ENCODE measurements at regions not wholly inside any gene's neighbourhood (a gene's known extent, or its start where the extent isn't known, plus 50 kb on each side); places are given as distances from the start of the nearest gene placed in this dataset.
"Not testable (repeated sequence)": the region's sequence is repeated elsewhere in the genome, so short reads cannot be mapped to it uniquely, and the experiment has no call there.

- no peak for DNase-seq (ENCODE audit: low read depth)
Measured at GRCh38 chr7:149633976-149634945, 136.7 kb upstream of the ZNF746 start.

DNA sequence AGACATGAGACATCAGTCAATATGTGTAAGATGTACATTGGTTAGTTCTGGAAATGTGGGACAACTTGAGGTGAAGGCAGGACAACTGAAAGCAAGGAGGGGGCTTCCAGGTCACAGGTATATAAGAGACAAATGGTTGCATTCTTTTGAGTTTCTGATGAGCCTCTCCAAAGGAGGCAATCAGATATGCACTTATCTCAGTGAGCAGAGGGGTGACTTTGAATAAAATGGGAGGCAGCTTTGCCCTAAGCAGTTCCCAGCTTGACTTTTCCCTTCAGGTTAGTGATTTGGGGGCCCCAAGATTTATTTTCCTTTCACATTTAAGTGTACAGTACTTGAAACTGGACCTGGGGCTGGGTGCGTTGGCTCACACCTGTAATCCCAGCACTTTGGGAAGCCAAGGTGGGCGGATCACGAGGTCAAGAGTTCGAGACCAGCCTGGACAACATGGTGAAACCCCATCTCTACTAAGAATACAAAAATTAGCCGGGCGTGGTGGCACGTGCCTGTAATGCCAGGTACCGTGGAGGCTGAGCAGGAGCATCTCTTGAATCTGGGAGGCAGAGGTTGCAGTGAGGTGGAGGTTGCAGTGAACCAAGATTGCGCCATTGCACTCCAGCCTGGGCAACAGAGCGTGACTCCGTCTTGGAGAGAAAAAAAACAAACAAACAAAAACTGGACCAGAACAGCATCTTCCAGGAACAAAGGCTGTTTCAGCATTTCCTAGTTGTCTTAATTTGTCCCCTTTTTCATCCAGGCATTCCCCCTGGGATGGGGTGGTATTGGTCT, 130.9 kb upstream of the ZNF746 start:
- DNase-seq (ENCODE audit: low read depth): not testable (repeated sequence)

DNA sequence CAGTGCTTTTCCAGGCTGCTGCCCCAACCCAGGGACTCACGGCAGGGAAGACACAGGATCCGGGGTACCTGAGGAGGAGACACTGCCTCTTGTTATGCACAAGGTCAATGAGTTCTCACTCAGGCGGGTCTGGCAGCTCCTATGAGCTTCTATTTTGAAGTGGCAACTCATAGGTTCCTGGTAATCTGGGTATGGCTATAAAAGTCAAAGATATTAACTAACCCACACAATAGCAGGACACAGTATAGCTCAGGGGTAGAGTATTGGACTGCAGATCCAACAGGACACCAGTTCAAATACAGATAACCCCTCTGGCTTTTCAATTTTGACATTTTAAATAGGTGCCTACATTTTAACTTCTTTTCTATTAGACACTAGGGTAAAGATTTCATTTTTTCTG, 130.3 kb upstream of the ZNF746 start:
- no peak for DNase-seq (ENCODE audit: low read depth)

DNA sequence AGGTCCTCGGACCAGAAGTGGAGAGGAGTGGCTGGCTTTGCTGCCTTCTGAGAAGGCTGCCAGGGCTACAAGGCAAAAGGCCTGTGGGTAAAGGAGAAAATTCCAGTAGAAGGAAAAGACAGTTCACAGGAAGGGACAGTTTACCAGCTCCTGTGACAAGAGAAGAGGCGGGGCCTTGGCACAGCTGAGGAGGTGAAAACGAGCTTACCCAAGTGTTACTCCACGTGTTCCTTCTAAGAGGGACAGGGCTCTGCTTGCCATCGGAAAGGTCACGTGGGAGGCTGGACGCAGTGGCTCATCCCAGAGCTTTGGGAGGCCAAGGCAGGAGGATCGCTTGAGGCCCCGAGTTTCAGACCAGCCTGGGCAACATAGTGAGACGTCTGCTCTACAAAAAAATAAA, 129.4 kb upstream of the ZNF746 start:
- DNase-seq (ENCODE audit: low read depth): no peak

DNA sequence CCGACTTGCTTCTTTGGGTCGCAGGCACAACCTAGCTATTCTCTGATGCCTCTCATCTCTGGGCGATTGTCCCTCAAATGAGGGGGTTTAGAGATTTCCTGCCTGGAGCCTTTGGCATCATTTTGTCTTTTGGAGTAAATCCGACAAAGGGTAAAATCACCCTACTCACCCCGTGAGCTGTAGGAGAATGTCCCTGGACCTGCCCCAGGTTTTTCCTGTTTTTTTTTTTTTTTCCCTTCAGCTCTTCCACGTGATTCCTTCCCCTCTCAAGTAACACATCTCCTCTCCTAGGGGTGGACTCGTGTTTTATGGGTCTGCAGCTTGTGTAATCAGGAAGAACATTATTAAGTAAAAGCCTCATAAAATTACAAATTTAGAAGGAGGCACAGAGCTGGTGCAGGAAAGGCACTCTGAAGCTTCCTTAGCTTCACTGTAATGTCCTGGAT, 128.4 kb upstream of the ZNF746 start:
- no peak for DNase-seq (ENCODE audit: low read depth)

DNA sequence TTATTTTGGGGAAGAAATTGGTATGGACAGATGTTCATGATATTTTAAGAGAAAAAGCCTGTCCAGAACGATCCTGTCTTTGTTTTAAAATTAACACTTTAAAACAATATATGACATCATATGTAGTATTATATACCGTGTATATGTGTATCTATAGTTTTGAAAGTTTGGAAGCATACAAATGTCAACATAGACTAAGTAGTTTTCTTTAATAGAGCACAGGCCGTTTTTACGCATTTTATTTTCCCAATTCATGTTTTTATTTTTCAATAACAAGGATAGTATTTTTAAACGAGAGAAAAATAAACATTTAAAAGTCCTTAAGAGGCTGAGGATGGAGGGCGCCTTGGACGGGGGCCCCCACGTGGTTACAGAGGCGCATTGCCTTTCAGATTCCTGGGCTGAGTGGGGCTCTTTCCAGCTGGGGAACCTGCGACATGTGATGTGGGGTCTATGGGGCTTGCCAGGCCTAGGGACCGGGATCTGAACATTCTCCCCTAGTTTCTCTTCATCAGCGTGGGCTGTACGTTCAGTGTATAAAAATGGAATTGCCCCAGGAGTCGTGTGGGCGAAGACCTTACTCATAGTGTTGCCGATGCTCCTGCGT, 127.8 kb upstream of the ZNF746 start:
- no peak for DNase-seq (ENCODE audit: low read depth)

DNA sequence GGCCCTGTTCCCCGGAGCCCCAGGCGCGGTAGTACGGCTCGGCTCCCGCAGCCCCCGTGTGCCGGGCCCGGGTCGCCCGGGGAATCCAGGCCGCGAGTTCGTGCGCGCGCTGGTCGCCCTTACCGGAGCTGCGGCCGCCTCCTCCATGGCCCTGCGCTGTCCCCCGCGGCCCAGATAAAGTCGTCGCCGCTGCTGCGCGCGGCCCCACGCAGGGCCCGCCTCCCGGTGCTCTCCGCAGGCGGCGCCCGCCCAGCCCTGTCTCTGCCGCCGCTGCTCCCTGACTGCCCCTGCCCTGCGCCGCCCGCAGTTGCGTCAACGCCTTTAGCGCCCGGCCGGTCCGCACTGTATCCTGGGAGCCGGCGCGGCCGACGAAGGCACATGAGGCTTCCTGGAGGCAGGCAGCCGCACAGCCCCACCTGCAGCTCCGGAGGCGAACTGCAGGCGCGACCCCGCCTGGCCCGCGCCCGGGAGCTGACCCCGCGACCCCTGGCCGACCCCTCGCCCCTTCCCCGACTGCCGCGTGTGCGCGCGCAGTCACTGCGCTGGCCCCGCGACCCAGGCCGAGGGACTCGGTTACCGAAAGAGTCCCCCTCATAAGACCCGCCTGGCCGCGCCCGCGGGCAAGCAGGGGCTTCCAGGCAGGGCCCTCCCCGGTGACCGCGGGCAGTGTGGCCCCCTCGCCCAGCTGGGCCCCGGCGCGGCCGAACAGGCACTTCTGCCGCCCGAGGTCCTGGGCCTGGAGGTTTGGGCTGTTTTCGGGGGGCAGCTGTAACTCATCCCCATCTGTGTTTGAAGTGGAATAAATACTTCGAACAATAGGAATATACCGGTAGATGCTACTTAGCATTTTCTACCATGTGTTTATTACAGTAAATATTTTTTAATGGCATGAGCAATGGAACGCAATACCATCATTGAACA, 127.1 kb upstream of the ZNF746 start:
- peak; percentile 71 for DNase-seq (ENCODE audit: low read depth)

DNA sequence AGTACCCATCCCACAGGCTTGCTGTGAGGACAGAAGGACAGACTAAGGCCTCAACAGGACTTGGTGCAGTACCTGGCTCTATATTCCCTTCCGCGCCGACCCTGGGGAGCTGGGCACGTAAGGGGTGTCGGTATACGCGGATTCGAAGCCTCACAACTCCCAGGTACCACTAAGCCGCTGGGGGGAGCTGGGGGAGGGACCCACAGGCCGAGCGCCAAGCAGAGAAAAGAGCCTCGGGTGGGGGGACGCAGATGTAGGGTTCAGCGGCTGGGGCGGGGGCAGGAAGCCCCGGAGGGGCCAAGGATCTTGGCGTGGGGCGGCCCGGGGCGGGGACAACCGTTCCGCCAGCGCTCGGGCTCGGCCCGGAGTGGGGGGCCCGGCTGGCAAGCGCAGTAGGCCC, 126.4 kb upstream of the ZNF746 start:
- DNase-seq (ENCODE audit: low read depth): no peak

GRCh38 chr7:149623262-149623997, 125.8 kb upstream of the ZNF746 start:
- DNase-seq (ENCODE audit: low read depth): not testable (repeated sequence)

DNA sequence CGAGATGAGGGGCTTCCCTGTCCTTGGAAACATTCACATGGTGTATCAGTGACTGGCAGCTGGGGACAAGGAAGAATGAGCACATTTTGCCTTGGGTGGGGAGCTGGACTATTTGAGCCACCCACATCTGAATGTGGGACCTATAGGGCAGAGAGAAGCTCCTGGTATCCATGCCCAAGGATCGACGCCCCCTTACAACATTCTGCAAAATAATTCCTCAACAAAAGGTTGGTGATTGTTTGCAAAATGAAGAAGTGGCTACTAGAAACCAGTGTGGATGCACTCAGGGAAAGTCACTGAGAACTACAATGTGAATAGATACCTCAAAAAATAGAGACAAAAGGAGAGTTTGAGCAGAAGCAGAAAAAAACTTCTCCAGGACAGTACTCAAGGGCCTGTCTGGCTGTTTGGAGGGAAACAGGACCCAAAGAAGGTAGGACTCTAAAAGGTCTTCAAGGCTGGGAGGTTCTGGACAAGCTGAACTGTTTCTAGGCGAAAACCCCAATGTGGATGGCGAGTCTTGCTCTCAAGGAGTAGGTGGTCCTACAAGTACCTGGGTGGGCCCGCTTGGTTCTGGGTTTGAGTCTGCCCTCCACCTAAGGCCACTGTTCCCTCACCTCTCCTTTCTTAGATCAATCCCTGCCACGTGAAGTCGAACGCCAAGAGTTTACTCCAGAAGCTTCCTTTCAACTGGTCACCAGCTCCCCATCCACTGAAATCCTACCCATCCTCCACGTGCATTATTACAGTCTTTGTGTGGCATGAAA, 125.0 kb upstream of the ZNF746 start:
- DNase-seq (ENCODE audit: low read depth): no peak

- DNase-seq (ENCODE audit: low read depth): no peak
Measured at GRCh38 chr7:149621776-149622175, 124.2 kb upstream of the ZNF746 start.

GRCh38 chr7:149620961-149621360, 123.4 kb upstream of the ZNF746 start:
- no peak for DNase-seq (ENCODE audit: low read depth)

- no peak for DNase-seq (ENCODE audit: low read depth)
Measured at GRCh38 chr7:149616898-149617297, 119.3 kb upstream of the ZNF746 start.

DNA sequence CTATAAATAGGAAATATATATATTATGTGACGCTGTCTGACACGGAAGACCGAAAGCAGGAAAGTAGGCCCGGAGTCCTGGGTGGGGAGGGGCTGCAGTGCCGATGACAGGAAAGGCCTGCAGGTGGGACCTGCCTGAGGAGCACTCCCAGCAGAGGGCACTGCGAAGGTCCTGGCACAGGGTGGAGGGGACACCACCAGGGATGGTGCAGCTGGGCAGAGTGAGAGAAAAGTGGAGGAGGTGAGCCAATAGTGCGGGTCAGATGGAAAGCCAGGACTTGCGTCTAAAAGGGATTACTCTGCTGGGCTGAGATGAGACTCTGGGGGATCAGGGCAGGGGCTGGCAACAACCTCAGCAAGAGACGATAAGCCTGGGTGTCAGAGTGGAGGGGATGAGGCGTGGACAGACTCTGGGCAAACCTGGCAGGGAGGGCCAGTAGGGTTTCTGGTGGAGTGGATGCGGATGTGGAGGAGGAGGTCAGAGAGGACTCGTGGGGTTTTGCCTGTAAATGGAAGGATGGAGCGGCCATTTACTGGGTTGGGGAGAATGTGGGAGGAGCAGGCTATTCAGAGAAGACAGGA, 118.2 kb upstream of the ZNF746 start:
- no peak for DNase-seq (ENCODE audit: low read depth)

GRCh38 chr7:149610441-149611011, 112.9 kb upstream of the ZNF746 start:
- no peak for DNase-seq (ENCODE audit: low read depth)

DNA sequence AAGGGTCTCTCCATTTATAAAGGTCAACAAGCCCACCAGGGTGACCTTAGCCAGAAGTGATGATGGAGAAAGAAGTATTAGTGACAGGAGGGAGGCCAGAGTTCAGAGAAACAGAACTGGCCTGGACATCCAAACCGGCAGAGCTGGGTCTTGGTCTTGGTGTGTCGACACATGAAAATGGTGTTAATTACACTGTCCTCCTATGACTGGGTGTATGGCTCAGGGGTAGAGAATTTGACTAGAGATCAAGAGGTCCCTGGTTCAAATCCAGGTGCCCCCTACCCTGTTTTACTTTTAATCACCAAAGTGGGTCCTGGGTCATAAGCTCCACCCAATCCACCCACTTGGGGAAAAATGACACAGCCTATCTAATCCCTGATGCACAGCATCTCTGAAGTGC, 110.6 kb upstream of the ZNF746 start:
- no peak for DNase-seq (ENCODE audit: low read depth)

- DNase-seq (ENCODE audit: low read depth): no peak
Measured at GRCh38 chr7:149607683-149608082, 110.1 kb upstream of the ZNF746 start.

DNA sequence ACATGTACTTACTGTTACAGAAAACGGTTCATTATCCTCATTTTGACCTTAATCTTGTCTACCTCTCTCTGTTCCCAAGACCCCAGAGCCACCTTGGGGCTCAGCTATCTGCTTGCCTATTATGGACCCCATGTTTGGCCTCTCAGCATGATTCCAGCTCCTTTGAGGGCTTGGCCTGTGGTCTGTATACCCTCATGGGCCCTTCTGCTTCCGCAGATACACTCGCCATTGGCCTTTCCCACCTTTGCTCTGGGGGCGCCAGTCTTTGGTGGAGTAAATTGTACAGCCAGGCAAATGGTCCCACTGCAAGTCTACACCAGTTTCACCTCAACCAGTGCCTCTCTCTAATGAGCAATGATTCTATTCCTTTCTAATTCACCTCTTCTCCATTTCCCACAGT, 109.2 kb upstream of the ZNF746 start:
- no peak for DNase-seq (ENCODE audit: low read depth)

GRCh38 chr7:149605696-149606095, 108.1 kb upstream of the ZNF746 start:
- no peak for DNase-seq (ENCODE audit: low read depth)
